ENCODE measurements at regions not wholly inside any gene's neighbourhood (a gene's known extent, or its start where the extent isn't known, plus 50 kb on each side); places are given as distances from the start of the nearest gene placed in this dataset.
A peak's percentile ranks its signal among the peaks of the same experiment; 100 is the strongest.

- ATAC-seq (ENCODE audit: low read depth), result peak; percentile 64
- Histone ChIP-seq H3K36me3 (ENCODE audit: low read depth) (no peaks in the 10 kb centered on the region), H3K9me3 (ENCODE audit: severe bottlenecking) (no peaks in the 10 kb centered on the region), H3K4me3 (ENCODE audit: severe bottlenecking) (no peak overlapping the region), H3K4me1 (ENCODE audit: insufficient read depth, poor library complexity, severe bottlenecking) (peaks cover 14% of the 10 kb centered on the region), H3K27me3 (ENCODE audit: insufficient read depth, poor library complexity, severe bottlenecking) (no peaks in the 10 kb centered on the region), H3K27ac (ENCODE audit: poor library complexity, severe bottlenecking) (no peak overlapping the region)
- TF ChIP-seq CTCF (IDR thresholded peaks at IDR 0.05; ENCODE audit: poor library complexity, severe bottlenecking), result no peak
- no peak for DNase-seq (ENCODE audit: low spot score)
These were observed 102.5 kb downstream of the SREK1 start for GRCh38 chr5:66246608-66247007.

GRCh38 chr5:66247176-66247960 lies 103.3 kb downstream of the SREK1 start:
- Histone ChIP-seq H3K4me3 (ENCODE audit: severe bottlenecking) (no peak overlapping the region), H3K9me3 (ENCODE audit: severe bottlenecking) (no peaks in the 10 kb centered on the region), H3K27me3 (ENCODE audit: insufficient read depth, poor library complexity, severe bottlenecking) (no peaks in the 10 kb centered on the region), H3K27ac (ENCODE audit: poor library complexity, severe bottlenecking) (no peak overlapping the region), H3K4me1 (ENCODE audit: insufficient read depth, poor library complexity, severe bottlenecking) (peaks cover 14% of the 10 kb centered on the region), H3K36me3 (ENCODE audit: low read depth) (no peaks in the 10 kb centered on the region)
- DNase-seq (ENCODE audit: low spot score), result no peak
- TF ChIP-seq CTCF (IDR thresholded peaks at IDR 0.05; ENCODE audit: poor library complexity, severe bottlenecking), result no peak
- ATAC-seq (ENCODE audit: low read depth), result peak; percentile 82

GRCh38 chr5:66248874-66249273 lies 104.8 kb downstream of the SREK1 start:
- no peaks in the 10 kb centered on the region for H3K27me3 ChIP-seq (ENCODE audit: insufficient read depth, poor library complexity, severe bottlenecking)
- H3K36me3 ChIP-seq (ENCODE audit: low read depth), result no peaks in the 10 kb centered on the region
- peaks cover 14% of the 10 kb centered on the region for H3K4me1 ChIP-seq (ENCODE audit: insufficient read depth, poor library complexity, severe bottlenecking)
- H3K27ac ChIP-seq (ENCODE audit: poor library complexity, severe bottlenecking), result no peak overlapping the region
- DNase-seq (ENCODE audit: low spot score) (no peak), ATAC-seq (ENCODE audit: low read depth) (no peak)
- H3K4me3 ChIP-seq (ENCODE audit: severe bottlenecking), result no peak overlapping the region
- H3K9me3 ChIP-seq (ENCODE audit: severe bottlenecking), result no peaks in the 10 kb centered on the region
- TF ChIP-seq CTCF (IDR thresholded peaks at IDR 0.05; ENCODE audit: poor library complexity, severe bottlenecking), result no peak

GRCh38 chr5:66249920-66250319 lies 105.8 kb downstream of the SREK1 start:
- Histone ChIP-seq H3K9me3 (ENCODE audit: severe bottlenecking) (no peaks in the 10 kb centered on the region), H3K4me1 (ENCODE audit: insufficient read depth, poor library complexity, severe bottlenecking) (peaks cover 14% of the 10 kb centered on the region), H3K27me3 (ENCODE audit: insufficient read depth, poor library complexity, severe bottlenecking) (no peaks in the 10 kb centered on the region), H3K27ac (ENCODE audit: poor library complexity, severe bottlenecking) (no peak overlapping the region), H3K4me3 (ENCODE audit: severe bottlenecking) (no peak overlapping the region), H3K36me3 (ENCODE audit: low read depth) (no peaks in the 10 kb centered on the region)
- DNase-seq (ENCODE audit: low spot score) (no peak), ATAC-seq (ENCODE audit: low read depth) (no peak)
- no peak for TF ChIP-seq CTCF (IDR thresholded peaks at IDR 0.05; ENCODE audit: poor library complexity, severe bottlenecking)

GRCh38 chr5:66252849-66253248 lies 108.7 kb downstream of the SREK1 start:
- Histone ChIP-seq H3K9me3 (ENCODE audit: severe bottlenecking) (no peaks in the 10 kb centered on the region), H3K27me3 (ENCODE audit: insufficient read depth, poor library complexity, severe bottlenecking) (no peaks in the 10 kb centered on the region), H3K36me3 (ENCODE audit: low read depth) (no peaks in the 10 kb centered on the region), H3K4me1 (ENCODE audit: insufficient read depth, poor library complexity, severe bottlenecking) (no peaks in the 10 kb centered on the region), H3K27ac (ENCODE audit: poor library complexity, severe bottlenecking) (no peak overlapping the region), H3K4me3 (ENCODE audit: severe bottlenecking) (no peak overlapping the region)
- no peak for DNase-seq (ENCODE audit: low spot score)
- no peak for TF ChIP-seq CTCF (IDR thresholded peaks at IDR 0.05; ENCODE audit: poor library complexity, severe bottlenecking)
- no peak for ATAC-seq (ENCODE audit: low read depth)

Data from RWPE2 (cell line).